ENCODE measurements at regions not wholly inside any gene's neighbourhood (a gene's known extent, or its start where the extent isn't known, plus 50 kb on each side); places are given as distances from the start of the nearest gene placed in this dataset.

DNA sequence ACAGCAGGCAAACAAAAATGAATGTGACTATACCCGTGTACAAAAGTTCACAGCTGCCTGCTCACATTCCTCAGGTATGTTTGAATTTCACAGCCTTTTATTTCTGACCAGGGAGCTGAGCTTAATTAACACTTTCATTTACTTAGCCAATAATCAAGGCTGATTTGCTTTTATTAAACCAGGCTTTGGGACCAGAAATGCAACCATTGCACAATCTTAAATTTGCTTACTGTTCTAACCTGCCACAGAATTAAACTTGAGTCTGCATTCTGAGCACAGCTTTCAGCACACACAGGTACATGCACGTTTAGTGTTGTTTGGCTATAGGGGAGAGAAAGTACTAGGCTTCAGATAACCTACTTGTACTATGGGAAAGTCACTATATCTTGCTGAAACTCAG lies 372.4 kb upstream of the ATP5MC3 start:
- no peak for DNase-seq

DNA sequence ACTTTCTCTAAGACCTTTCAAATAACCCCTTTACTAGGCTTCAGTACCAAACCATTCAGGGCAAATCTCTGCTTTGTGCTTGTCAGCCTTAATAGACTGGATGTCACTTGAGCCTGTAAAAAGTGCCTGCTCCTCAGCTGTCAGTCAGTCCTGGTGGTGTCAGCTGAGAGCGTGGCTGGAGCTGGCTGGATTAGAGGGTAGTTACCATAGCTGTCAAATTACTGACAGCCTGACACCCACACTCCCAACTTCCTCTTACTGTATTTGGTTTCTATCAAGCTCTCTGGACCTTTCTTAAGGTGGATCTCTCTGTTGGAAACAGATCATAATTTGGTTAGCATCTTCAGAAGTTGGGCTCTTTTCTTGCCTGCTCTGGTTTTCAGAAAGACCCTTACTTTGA lies 371.4 kb upstream of the ATP5MC3 start:
- peak; percentile 91 to 95 for DNase-seq

GRCh38 chr2:175540421-175540820 lies 358.9 kb upstream of the ATP5MC3 start:
- no peak for DNase-seq

DNA sequence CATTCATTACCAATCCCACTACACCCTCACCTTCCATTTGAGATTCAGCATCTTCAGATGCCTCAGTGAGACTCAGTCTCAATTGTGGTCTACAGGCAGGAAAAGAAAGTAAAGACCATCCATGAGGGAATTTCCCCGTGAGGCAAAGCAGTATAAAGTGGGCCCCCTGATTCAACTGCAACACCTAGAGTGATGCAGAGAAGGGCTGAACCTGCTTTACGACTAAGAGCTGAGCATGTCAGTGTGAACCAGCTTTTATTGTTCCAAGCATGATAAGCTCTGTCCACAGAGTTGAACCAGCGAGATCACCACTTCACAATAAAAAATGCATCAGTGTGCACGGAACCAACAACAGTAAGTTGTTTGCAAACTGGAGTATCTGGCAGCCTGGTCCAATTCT lies 357.6 kb upstream of the ATP5MC3 start:
- DNase-seq = no peak

- no peak for DNase-seq
These were observed 354.5 kb upstream of the ATP5MC3 start for GRCh38 chr2:175536059-175536458.

GRCh38 chr2:175535631-175536030 lies 354.1 kb upstream of the ATP5MC3 start:
- peak; percentile 92 to 96 for DNase-seq

DNA sequence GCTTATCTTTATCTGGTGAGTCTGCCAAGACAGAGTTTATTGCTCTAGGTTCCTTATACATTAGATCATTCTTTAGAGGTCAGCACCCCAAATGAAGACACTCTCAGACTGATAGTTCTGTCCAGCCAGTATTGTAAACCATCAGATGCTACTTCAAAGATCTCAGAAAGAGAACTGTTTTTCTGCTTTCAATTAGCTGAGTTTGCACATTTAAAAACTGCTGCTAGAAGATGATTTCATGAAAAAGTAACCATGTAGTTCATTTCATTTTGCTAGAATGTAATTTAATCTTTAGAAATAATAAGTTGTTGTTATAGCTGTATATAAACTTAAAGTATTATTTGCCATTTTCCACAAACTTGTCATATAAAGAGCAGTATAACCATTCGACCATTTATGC lies 344.5 kb upstream of the ATP5MC3 start:
- no peak for DNase-seq

DNA sequence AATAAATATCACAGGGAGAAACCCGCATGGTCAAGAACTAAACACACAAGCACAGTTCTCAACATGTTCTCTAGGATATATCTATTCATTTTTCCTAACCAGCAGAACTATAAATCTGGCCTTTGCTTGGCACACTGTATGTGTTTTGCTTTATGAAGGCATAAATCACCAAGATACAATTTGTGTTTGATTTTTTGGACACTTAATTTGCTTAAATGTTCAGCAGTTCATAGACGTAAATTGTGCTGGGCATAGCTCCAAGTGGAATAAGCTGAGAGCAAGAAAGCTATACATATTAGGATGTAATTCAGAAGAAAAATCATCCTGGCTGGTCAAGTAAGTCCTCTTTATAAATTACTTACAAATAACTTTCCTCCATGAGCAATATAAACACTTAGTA lies 341.5 kb upstream of the ATP5MC3 start:
- DNase-seq = no peak

DNA sequence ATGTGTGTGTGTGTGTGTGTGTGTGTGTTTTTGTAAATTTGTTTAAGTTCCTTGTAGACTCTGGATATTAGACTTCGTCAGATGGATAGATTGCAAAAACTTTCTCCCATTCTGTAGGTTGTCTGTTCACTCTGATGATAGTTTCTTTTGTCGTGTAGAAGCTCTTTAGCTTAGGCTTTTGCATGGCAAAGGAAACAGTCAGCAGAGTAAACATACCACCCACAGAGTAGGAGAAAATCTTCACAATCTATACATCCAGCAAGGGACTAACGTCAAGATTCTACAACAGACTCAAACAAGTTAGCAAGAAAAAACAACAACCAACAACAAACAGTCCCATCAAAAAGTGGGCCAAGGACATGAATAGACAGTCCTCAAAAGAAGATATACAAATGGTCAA lies 336.7 kb upstream of the ATP5MC3 start:
- DNase-seq = no peak

DNA sequence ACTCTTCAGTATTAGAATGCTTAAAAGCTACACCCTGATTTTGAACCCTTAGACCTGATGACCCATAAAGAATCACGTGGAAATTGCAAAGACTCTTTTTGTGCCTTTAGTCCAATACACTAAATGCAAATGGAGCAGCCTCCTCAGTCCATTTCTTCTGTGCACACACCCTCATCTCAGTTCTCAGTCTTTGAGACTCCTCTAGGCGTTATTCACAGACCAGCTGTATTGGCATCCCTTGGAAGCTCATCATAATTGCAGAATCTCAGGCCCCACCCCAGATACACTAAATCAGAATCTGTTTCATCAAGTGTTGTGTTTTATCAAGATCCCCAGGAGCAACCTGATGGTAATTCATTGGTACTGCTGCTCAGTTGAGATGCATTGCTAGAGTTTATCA lies 335.0 kb upstream of the ATP5MC3 start:
- no peak for DNase-seq

- DNase-seq = no peak
These were observed 318.7 kb upstream of the ATP5MC3 start for GRCh38 chr2:175500255-175500654.

DNA sequence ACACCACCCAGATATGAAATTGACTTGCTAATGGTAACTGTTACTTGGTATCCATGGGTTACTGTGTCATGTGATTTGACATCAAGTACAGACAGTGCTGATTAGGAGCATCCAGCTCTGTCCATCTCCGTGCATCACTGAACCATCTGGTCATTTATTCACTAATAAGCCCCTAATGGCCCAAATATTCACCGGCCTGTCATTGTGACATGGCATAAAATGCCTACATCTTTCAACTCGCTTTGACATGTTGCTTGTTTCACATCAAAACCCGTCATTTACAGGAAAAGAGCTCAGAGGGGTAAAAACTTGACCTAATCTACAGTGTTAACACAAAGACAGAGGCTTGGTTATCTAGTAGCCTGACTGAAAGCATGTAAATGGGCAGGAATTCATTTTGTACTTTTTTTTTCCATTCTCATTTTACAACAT lies 308.9 kb upstream of the ATP5MC3 start:
- DNase-seq = no peak

DNA sequence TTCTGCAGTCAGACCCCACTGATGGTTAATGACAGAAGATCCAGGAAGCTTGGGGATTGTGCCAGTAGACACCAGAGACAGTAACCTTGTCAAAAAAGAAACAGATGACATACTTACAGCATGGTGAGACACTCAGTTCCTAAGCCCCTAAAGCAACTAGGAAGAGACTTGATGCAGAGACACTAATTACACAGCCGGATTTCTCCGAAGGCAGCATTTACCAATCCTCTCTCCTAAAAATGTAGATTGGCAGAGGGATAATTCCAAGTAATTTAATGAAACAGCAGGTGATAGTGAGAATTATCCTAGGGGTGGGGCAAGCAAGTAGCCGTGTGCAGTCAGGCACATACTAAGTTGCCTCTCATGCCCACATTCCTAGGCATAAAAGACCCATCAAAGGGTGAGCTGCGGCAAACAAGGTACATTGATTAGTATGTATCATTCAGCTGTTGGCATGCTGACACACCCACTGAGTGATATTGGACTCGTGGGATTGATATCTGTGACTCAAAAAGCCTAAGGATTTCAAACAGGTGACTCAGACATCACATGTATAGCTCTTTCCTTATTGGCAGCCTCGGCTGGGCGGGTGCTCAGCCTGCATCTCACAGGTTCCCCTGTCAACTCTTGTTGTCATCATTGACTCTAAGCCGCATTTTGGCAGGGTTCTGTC lies 296.7 kb upstream of the ATP5MC3 start:
- DNase-seq = no peak

DNA sequence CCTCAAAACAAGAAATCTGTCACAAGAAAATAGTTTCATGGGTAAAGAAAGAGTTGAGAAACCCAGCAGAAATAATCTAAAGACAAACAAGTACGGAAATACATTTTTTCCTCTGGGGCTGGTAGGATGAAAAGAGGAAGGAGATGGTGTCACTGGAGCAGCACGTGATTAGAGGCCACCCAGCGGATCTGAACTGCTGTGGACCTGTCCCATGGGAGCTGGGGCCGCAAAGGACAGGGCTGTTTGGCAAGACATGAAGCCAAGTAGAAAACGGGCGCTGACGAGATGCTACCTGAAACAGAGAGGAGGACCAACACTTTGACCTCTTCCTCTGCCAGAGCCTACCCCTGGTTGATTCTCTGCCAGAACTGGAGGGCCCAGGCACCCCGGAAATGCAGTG lies 295.4 kb upstream of the ATP5MC3 start:
- DNase-seq = peak; percentile 43 to 52

GRCh38 chr2:175476374-175476773 lies 294.9 kb upstream of the ATP5MC3 start:
- no peak for DNase-seq

DNA sequence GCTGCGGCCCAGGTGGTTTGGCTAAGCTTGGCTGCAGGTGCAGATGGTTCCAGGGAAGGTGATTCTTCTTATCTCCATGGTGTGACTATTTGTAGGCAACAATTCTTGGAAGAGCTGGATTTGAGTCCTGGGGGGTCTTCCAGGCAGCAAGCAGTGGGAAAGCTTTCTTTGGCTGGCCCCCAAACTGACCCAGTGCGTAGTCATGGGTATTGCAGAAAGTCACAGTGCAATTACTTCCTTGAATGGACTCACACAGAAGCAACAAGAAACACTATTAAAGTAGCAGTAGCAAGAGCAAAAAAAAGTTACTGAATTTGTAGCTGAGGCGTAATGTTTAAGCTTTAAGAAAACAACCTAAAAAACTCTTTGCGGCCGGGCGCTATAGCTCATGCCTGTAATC lies 293.6 kb upstream of the ATP5MC3 start:
- DNase-seq = no peak

GRCh38 chr2:175468431-175469098 lies 287.1 kb upstream of the ATP5MC3 start:
- DNase-seq = no peak

DNA sequence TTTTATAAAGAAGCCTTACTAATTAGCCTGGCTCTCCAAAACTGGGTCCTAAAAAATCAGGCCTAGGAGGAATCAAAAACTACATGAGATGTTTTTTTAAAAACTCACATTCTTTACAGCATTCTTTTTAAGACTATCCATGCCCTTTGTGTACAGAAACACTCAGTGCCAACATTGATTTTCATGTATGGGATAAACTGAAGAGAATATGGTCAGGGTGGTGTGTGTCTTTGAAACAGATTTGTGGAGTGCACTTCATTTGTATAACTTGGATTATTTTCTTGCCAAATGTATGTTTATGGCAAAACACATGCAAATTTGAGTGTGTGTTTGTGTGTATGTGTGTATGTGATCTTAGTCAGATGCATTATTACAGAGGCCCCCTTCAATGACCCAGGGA lies 283.6 kb upstream of the ATP5MC3 start:
- DNase-seq = no peak

- no peak for DNase-seq
These were observed 282.8 kb upstream of the ATP5MC3 start for GRCh38 chr2:175464311-175464670.

DNA sequence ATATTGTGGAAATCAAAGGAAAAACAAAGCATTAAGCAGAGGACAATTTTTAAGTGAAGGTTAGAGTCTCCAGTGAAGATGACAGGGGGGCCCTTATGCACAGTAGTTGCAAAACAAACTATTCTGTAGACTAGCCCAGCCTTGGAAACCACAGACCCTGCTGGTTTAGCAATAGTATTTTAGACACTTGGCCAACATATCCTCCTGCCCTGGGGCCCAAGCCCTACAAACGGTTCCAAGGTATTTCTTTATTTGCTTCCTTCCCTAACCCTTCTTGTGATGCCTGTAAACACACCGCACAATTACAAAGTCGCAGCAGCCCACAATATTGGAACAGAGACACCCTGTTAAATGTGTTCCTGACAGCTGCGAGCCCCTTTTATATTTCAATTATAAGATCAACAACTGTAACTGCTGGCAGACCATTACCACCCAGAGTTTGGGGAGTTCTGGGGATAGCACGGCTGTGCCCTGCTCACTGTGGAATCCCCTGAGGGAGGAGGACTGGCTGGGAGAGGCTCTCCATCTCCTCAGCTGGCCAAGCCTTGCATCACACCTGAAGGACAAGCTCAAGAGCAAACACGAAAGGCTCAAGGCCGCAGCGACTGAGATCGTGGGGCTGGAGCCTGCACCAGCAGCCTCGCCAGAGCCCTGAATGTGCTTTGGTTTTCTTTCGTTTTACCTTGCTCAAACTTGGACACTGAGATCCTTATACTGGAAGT lies 282.2 kb upstream of the ATP5MC3 start:
- DNase-seq = peak; percentile 95 to 97

DNA sequence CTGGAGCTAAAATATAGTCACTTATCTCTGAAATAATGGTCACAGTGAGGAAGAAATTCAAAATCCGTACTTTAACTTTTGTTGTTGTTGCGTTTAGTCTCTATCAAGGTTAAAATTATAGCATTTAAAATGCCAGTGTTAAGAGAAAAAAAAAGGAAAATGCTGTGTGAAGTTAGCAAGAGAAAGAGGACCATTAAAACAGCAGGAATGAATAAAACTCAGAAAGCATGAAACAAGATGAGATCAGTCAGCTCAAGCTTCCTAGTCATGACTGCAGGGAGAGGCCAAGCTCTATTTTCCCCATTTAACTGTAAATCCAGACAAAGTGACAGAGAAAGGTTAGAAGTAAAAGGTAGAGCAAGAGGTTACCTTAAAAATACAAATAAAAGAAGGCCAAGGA lies 281.7 kb upstream of the ATP5MC3 start:
- DNase-seq = peak; percentile 70 to 72

DNA sequence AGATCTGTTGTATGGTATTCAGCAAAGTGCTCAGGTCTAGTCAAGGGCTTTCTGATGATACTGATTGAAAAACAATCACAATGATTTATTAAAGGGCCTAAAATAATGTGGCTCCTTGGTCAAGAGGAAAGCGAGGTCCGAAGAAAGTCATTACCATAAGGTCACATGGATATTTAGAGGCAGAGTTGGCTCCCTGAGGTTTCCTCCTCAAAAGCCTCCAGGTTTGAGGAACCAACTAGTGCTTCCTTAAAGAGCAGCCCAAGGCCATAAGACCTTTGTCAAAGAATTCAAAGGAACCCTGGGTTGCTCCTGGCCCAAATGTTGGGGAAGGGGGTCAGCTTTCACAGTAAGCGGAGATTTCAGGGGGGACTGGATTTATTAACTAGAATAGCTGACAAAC lies 280.7 kb upstream of the ATP5MC3 start:
- peak in 1 of 2 experiments; percentile 31 for DNase-seq

DNA sequence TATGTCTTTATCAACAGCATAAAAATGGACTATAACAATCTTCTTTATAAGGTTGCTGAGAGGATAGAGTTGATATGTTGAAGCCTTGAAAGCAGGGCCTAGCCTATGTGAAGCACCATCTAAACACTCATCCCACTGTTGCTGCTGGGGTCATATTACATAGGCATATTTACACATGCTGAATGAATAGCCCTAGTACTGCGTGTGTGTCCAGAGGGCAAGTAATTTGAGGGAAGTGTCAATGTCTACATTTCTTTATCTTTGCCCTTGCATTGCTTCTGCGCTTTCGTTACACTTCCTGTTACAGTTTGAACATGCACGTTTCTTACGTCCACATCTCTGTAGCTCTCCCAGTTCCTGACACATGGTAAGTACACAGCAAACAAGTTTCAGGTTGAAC lies 280.3 kb upstream of the ATP5MC3 start:
- peak in 1 of 2 experiments; percentile 28 for DNase-seq

DNA sequence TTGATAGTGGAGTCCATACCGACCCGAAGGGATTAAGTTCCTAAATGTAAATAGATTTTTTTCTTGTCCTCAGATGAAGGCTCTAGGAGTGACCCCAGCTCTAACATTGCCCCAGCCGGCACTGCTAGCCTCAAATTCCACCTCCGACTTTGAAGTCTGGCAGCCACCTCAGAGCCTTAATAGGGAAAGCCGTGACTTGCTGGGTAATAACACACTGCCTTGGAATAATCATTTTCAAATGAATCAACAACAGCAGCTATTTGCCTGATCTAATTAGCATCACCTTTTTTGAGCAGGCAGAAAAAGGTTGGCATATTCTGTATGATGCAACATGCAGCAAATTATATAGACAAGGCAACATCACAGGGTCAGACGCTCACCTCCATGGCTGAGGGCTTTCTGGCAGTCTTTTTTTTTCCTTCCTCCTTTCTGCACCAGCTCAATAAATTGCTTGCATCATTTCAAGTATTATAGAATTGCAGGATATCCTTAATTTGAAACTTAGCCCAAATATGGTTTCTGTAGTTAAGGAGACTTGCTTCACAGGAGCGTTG lies 276.5 kb upstream of the ATP5MC3 start:
- DNase-seq = peak in 1 of 2 experiments; percentile 19
